K562 (cell line): ENCODE measurements at regions not wholly inside any gene's neighbourhood (a gene's known extent, or its start where the extent isn't known, plus 50 kb on each side); places are given as distances from the start of the nearest gene placed in this dataset.

Source experiments
- CTCF ChIP-seq, 3 experiments: IDR thresholded peaks in 2 of 3; conservative IDR thresholded peaks in 1 of 3; 2 replicates each; pipeline ENCODE4 v1.5.1; 2011 to 2012; ENCODE audit warnings: low read length in 3 of 3, mild to moderate bottlenecking in 3 of 3, control low read depth in 2 of 3, improper control_type of control experiment in 1 of 3, inconsistent platforms in 1 of 3, low read depth in 1 of 3, mixed read lengths in 1 of 3, moderate library complexity in 1 of 3; ENCODE audit not compliant: insufficient read depth in 2 of 3
- ETS1 ChIP-seq: conservative IDR thresholded peaks from 2 replicates; pipeline ENCODE4 v1.6.1; 2011; ENCODE audit warnings: low read depth, mild to moderate bottlenecking, low read length; ENCODE audit not compliant: control insufficient read depth
- EZH2 ChIP-seq: IDR thresholded peaks from 2 replicates; pipeline ENCODE4 v1.6.1; 2012; ENCODE audit warnings: low read depth, mild to moderate bottlenecking, inconsistent platforms, low read length, borderline replicate concordance
- FOXA1 ChIP-seq: fragments of 450-650 bp; IDR thresholded peaks from 2 replicates; pipeline ENCODE4 v1.6.1; 2016; ENCODE audit warnings: mild to moderate bottlenecking, borderline replicate concordance
- PHF20 ChIP-seq: fragments of 450-650 bp; IDR thresholded peaks from 2 replicates; pipeline ENCODE4 v1.6.1; 2018; ENCODE audit not compliant: partially characterized antibody
- RHOXF2B ChIP-seq: fragments of 250-450 bp; sonication (Bioruptor Pico); conservative IDR thresholded peaks from 2 replicates; pipeline ENCODE4 v1.5.1; 2021

- TF ChIP-seq PHF20: no peak
- no peak for TF ChIP-seq ETS1
- no peak for TF ChIP-seq CTCF (IDR thresholded peaks at IDR 0.05 in 2 of 3, conservative IDR thresholded peaks at IDR 0.05 in 1 of 3; ENCODE audit: insufficient read depth in 2 of 3, low read depth in 1 of 3, low read length in 3 of 3)
- no peak for TF ChIP-seq FOXA1
- no peak for TF ChIP-seq EZH2
- TF ChIP-seq RHOXF2B (CRISPR knock-in tag): no peak
Observed at GRCh38 chr6:14897831-14898230, 348.0 kb upstream of the JARID2 start.
